GM20000 (cell line): ENCODE measurements at regions not wholly inside any gene's neighbourhood (a gene's known extent, or its start where the extent isn't known, plus 50 kb on each side); places are given as distances from the start of the nearest gene placed in this dataset.
"Not testable (repeated sequence)": the region's sequence is repeated elsewhere in the genome, so short reads cannot be mapped to it uniquely, and the experiment has no call there.

Experiments used
- DNase-seq: peaks from one replicate; pipeline ENCODE4 v3.0.0; 2012; ENCODE audit warnings: low spot score
- CTCF ChIP-seq: IDR thresholded peaks from 2 replicates; pipeline ENCODE4 v1.5.1; 2012; ENCODE audit warnings: mild to moderate bottlenecking, control low read depth; ENCODE audit errors: extremely low read depth, missing control alignments

- no peak for DNase-seq
- TF ChIP-seq CTCF = no peak
These were observed 146.2 kb upstream of the SLC38A2 start for GRCh38 chr12:46518729-46519128.

GRCh38 chr12:46518169-46518568 is 145.6 kb upstream of the SLC38A2 start:
- TF ChIP-seq CTCF = no peak
- DNase-seq = no peak

- no peak for DNase-seq
- no peak for TF ChIP-seq CTCF
These were observed 145.0 kb upstream of the SLC38A2 start for GRCh38 chr12:46517579-46517962.

- no peak for TF ChIP-seq CTCF
- peak; percentile 70 for DNase-seq
These were observed 144.5 kb upstream of the SLC38A2 start for GRCh38 chr12:46516933-46517578.

- DNase-seq = no peak
- no peak for TF ChIP-seq CTCF
These were observed 143.8 kb upstream of the SLC38A2 start for GRCh38 chr12:46516238-46516932.

GRCh38 chr12:46515829-46516228 is 143.3 kb upstream of the SLC38A2 start:
- TF ChIP-seq CTCF = no peak
- no peak for DNase-seq

- no peak for DNase-seq
- TF ChIP-seq CTCF = no peak
These were observed 142.3 kb upstream of the SLC38A2 start for GRCh38 chr12:46514886-46515285.

- not testable (repeated sequence) for DNase-seq
These were observed 137.7 kb upstream of the SLC38A2 start for GRCh38 chr12:46510257-46510656.
